GM12892 (cell line): ENCODE measurements at regions not wholly inside any gene's neighbourhood (a gene's known extent, or its start where the extent isn't known, plus 50 kb on each side); places are given as distances from the start of the nearest gene placed in this dataset.

Experiments used
- POLR2A ChIP-seq: IDR thresholded peaks from 2 replicates; pipeline ENCODE4 v1.6.1; 2011; ENCODE audit warnings: low read depth, low read length, control low read depth
- POLR2AphosphoS5 ChIP-seq: IDR thresholded peaks from 2 replicates; pipeline ENCODE4 v1.6.1; 2011; ENCODE audit warnings: low read depth, low read length, control low read depth

DNA sequence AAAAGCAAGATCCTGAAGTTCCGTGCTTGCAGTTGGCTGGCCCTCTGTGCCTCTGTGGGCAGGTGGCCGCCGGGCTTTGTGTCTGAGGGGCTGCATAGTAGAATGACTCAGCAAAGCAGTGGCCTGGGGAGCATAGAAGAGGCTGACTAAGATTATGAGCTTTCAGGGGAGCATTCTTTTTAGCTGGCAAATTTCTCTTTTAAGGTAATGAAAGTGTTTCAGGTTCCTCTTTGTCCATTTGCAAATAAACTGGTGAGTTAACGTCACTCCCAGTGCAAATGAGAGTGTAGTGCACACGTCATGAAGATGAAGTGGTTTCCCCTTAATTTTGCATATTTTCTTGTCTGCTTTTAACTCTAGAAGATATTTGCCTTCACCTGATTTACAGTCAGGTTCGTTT lies 98.6 kb downstream of the BCL2L11 start:
- no peak for TF ChIP-seq POLR2AphosphoS5
- TF ChIP-seq POLR2A: no peak
